Caco-2 (cell line): ENCODE measurements at regions not wholly inside any gene's neighbourhood (a gene's known extent, or its start where the extent isn't known, plus 50 kb on each side); places are given as distances from the start of the nearest gene placed in this dataset.

Experiments
- BruUV-seq: library from RNA; stranded (reverse); fragments of 400-500 nt; replicated peaks from 2 replicates; lab custom pipeline; 2021; lab: Mats Ljungman, UMichigan
- CTCF ChIA-PET: fragments of 300-600 bp; sonication (Branson Sonifier 250); formaldehyde crosslinking; loops from one replicate; lab custom pipeline; 2022; ENCODE audit warnings: antibody characterized with exemption; lab: Charles Lee
- POLR2A ChIA-PET: fragments of 300-600 bp; sonication (Branson Sonifier 250); formaldehyde crosslinking; loops from one replicate; lab custom pipeline; 2022; ENCODE audit warnings: antibody characterized with exemption; lab: Charles Lee
- DNase-seq, 2 experiments: peaks; one replicate each; pipeline versions ENCODE4 v3.0.0 to v3.0.0-alpha.2; 2020 to 2022
- H3K27me3 ChIP-seq: replicated peaks from 2 replicates; pipeline ENCODE4 v1.6.0; 2011; ENCODE audit warnings: low read length; ENCODE audit not compliant: control insufficient read depth, insufficient read depth
- H3K36me3 ChIP-seq: 2 replicates; pipeline ENCODE4 v1.5.1; 2011; ENCODE audit warnings: low read length; ENCODE audit not compliant: control insufficient read depth, insufficient read depth
- H3K4me1 ChIP-seq: fragments of 250-450 bp; sonication (Bioruptor Pico); 2 replicates; pipeline ENCODE4 v1.5.1; 2020; ENCODE audit warnings: mild to moderate bottlenecking
- H3K4me3 ChIP-seq: 2 replicates; pipeline ENCODE4 v1.5.1; 2011; ENCODE audit warnings: low read depth, mild to moderate bottlenecking, control low read depth, low read length
- H3K9me3 ChIP-seq: fragments of 250-450 bp; sonication (Bioruptor Pico); 2 replicates; pipeline ENCODE4 v1.5.1; 2020; ENCODE audit warnings: mild to moderate bottlenecking, moderate library complexity
- H3K27ac Mint-ChIP-seq: one replicate; pipeline ENCODE4 v1.8.0; 2022; ENCODE audit warnings: mixed read lengths; ENCODE audit not compliant: unreplicated experiment
- H3K27me3 Mint-ChIP-seq: one replicate; pipeline ENCODE4 v1.8.0; 2022; ENCODE audit warnings: mixed read lengths; ENCODE audit not compliant: insufficient read depth, unreplicated experiment
- H3K36me3 Mint-ChIP-seq: one replicate; pipeline ENCODE4 v1.8.0; 2022; ENCODE audit warnings: mild to moderate bottlenecking, mixed read lengths; ENCODE audit not compliant: insufficient read depth, unreplicated experiment
- H3K4me1 Mint-ChIP-seq: one replicate; pipeline ENCODE4 v1.8.0; 2022; ENCODE audit warnings: low read depth, mixed read lengths; ENCODE audit not compliant: unreplicated experiment
- H3K4me3 Mint-ChIP-seq: one replicate; pipeline ENCODE4 v1.8.0; 2022; ENCODE audit warnings: mild to moderate bottlenecking, moderate library complexity, mixed read lengths; ENCODE audit not compliant: unreplicated experiment
- H3K9me3 Mint-ChIP-seq: one replicate; pipeline ENCODE4 v1.8.0; 2022; ENCODE audit warnings: mixed read lengths; ENCODE audit not compliant: unreplicated experiment
- CTCF ChIP-seq, 2 experiments: fragments of 200-600 bp in 1 of 2; IDR thresholded peaks; 1 replicate in 1 of 2; 2 replicates in 1 of 2; pipeline versions ENCODE4 v1.5.1 to v1.8.0; 2011 to 2022; ENCODE audit warnings: antibody characterized with exemption in 1 of 2, control low read depth in 1 of 2, inconsistent platforms in 1 of 2, low read depth in 1 of 2, low read length in 1 of 2, mild to moderate bottlenecking in 1 of 2, moderate library complexity in 1 of 2; ENCODE audit not compliant: insufficient read depth in 1 of 2, severe bottlenecking in 1 of 2, unreplicated experiment in 1 of 2
- intact Hi-C: fragments of 100-400 bp; cut with micrococcal nuclease; formaldehyde crosslinking; loops from one replicate; pipeline ENCODE4 v1.10.0; 2022; ENCODE audit not compliant: unreplicated experiment

GRCh38 chr14:40122968-40123648 is 690.9 kb upstream of the FBXO33 start:
- no peak for DNase-seq
- H3K36me3 Mint-ChIP-seq: no peaks in the 10 kb centered on the region
- Histone ChIP-seq H3K4me3 (no peak overlapping the region), H3K27me3 (no peaks in the 10 kb centered on the region), H3K4me1 (no peaks in the 10 kb centered on the region), H3K36me3 (no peaks in the 10 kb centered on the region), H3K9me3 (no peaks in the 10 kb centered on the region)
- ChIA-PET CTCF (interaction anchor here (0.5 kb wide), 1 partner anchor 180 kb away, joined by 3 read pairs; no protein-coding TSS in a partner anchor), POLR2A (no interaction called here)
- H3K4me1 Mint-ChIP-seq: no peaks in the 10 kb centered on the region
- H3K27ac Mint-ChIP-seq: no peak overlapping the region
- no peaks in the 10 kb centered on the region for H3K9me3 Mint-ChIP-seq
- H3K27me3 Mint-ChIP-seq: no peaks in the 10 kb centered on the region
- no peak for TF ChIP-seq CTCF (IDR thresholded peaks at IDR 0.05; ENCODE audit: insufficient read depth in 1 of 2, low read depth in 1 of 2, low read length in 1 of 2, severe bottlenecking in 1 of 2, unreplicated experiment in 1 of 2)
- no peak overlapping the region for H3K4me3 Mint-ChIP-seq
- intact Hi-C loops: no loop called here
- no TSS peak for BruUV-seq

- ChIA-PET CTCF (no interaction called here), POLR2A (no interaction called here)
- no peaks in the 10 kb centered on the region for H3K9me3 Mint-ChIP-seq
- H3K4me3 Mint-ChIP-seq: no peak overlapping the region
- no peaks in the 10 kb centered on the region for H3K27me3 ChIP-seq
- intact Hi-C loops: no loop called here
- H3K27me3 Mint-ChIP-seq: no peaks in the 10 kb centered on the region
- no peaks in the 10 kb centered on the region for H3K4me1 Mint-ChIP-seq
- no TSS peak for BruUV-seq
- no peaks in the 10 kb centered on the region for H3K4me1 ChIP-seq
- H3K4me3 ChIP-seq: no peak overlapping the region
- no peak overlapping the region for H3K27ac Mint-ChIP-seq
- no peak for DNase-seq
- H3K36me3 ChIP-seq: no peaks in the 10 kb centered on the region
- no peak for TF ChIP-seq CTCF (IDR thresholded peaks at IDR 0.05; ENCODE audit: insufficient read depth in 1 of 2, low read depth in 1 of 2, low read length in 1 of 2, severe bottlenecking in 1 of 2, unreplicated experiment in 1 of 2)
- no peaks in the 10 kb centered on the region for H3K9me3 ChIP-seq
- H3K36me3 Mint-ChIP-seq: no peaks in the 10 kb centered on the region
Observed at GRCh38 chr14:40119765-40120164, 687.5 kb upstream of the FBXO33 start.

GRCh38 chr14:40119321-40119720 is 687.1 kb upstream of the FBXO33 start:
- Mint-ChIP-seq H3K36me3 (no peaks in the 10 kb centered on the region), H3K27me3 (no peaks in the 10 kb centered on the region), H3K4me3 (no peak overlapping the region), H3K27ac (no peak overlapping the region), H3K4me1 (no peaks in the 10 kb centered on the region), H3K9me3 (no peaks in the 10 kb centered on the region)
- TF ChIP-seq CTCF (IDR thresholded peaks at IDR 0.05; ENCODE audit: insufficient read depth in 1 of 2, low read depth in 1 of 2, low read length in 1 of 2, severe bottlenecking in 1 of 2, unreplicated experiment in 1 of 2): no peak
- no peaks in the 10 kb centered on the region for H3K27me3 ChIP-seq
- ChIA-PET POLR2A (no interaction called here), CTCF (no interaction called here)
- no peak for DNase-seq
- no peak overlapping the region for H3K4me3 ChIP-seq
- BruUV-seq: no TSS peak
- H3K36me3 ChIP-seq: no peaks in the 10 kb centered on the region
- H3K4me1 ChIP-seq: no peaks in the 10 kb centered on the region
- H3K9me3 ChIP-seq: no peaks in the 10 kb centered on the region
- intact Hi-C loops: no loop called here
